SK-N-MC (cell line): ENCODE measurements at regions not wholly inside any gene's neighbourhood (a gene's known extent, or its start where the extent isn't known, plus 50 kb on each side); places are given as distances from the start of the nearest gene placed in this dataset.
"Not testable (repeated sequence)": the region's sequence is repeated elsewhere in the genome, so short reads cannot be mapped to it uniquely, and the experiment has no call there.

Experiments used
- EZH2 ChIP-seq: fragments of 200-600 bp; sonication (generic); IDR thresholded peaks from one replicate; pipeline ENCODE4 v1.6.1; 2017; ENCODE audit warnings: antibody characterized with exemption
- POLR2AphosphoS5 ChIP-seq: IDR thresholded peaks from 2 replicates; pipeline ENCODE4 v1.6.1; 2012; ENCODE audit warnings: mild to moderate bottlenecking, low read depth, low read length, borderline replicate concordance

DNA sequence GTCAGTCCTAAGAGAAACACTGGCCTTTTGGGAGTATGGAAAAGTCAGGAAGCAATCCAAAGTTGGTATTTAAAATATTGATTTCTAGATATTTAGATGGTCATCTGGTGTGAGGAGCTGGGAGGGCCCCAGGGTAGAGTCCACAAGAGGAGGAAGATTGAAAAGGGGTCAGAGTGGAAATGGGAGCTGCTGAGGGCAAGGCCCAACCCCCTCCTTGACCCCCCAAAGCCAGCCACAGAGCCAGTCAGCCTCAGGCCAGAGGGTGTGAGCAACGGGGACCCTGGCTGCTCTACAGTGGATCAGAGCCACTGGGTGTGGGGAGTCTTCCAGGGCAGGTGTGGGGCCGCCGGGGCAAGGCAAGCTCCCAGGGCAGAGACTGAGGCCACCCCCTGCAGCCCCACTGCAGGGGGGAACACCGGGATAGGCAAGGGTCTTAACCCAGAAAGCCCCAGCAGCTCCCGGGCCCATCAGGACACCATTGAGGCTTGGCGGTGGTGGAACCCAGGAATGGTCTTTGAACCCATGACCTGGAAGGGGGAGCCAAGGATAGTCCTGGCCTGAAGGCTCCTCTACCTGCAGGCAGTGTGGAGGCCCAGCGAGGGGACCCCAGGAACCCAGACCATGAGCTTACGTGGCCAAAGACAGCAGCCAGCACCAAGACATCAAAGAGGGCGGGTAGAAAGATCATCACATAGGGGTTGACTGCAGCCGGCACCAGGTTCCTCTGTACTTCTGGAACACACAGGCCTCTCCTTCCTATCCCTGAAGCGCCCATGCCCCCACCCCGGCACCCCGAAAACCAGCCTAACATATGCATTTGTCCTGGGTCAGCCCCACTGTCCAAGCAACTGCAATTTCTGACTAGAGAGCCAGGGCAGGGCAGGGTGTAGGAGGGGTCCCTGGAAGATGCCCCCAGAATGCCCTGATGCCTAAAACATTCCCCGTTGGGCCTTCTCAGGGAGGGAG, 51.3 kb upstream of the CSPG4 start:
- TF ChIP-seq EZH2, POLR2AphosphoS5: not testable (repeated sequence)
